ENCODE measurements at regions not wholly inside any gene's neighbourhood (a gene's known extent, or its start where the extent isn't known, plus 50 kb on each side); places are given as distances from the start of the nearest gene placed in this dataset.

GRCh38 chr12:94748726-94749421, 98.5 kb upstream of the TMCC3 start:
- no peak overlapping the region for H3K4me3 ChIP-seq (ENCODE audit: low read depth, low read length)
- DNase-seq (ENCODE audit: low read depth) = no peak
- in situ Hi-C loops (cut with HindIII; ENCODE audit: low sequenced_read_pairs) = no loop called here
- no peak for TF ChIP-seq CTCF (IDR thresholded peaks at IDR 0.05; ENCODE audit: low read depth, low read length, missing control alignments)

GRCh38 chr12:94745562-94745961, 95.2 kb upstream of the TMCC3 start:
- in situ Hi-C loops (cut with HindIII; ENCODE audit: low sequenced_read_pairs) = no loop called here
- no peak for DNase-seq (ENCODE audit: low read depth)
- no peak overlapping the region for H3K4me3 ChIP-seq (ENCODE audit: low read depth, low read length)
- TF ChIP-seq CTCF (IDR thresholded peaks at IDR 0.05; ENCODE audit: low read depth, low read length, missing control alignments) = no peak

GRCh38 chr12:94743174-94743573, 92.8 kb upstream of the TMCC3 start:
- TF ChIP-seq CTCF (IDR thresholded peaks at IDR 0.05; ENCODE audit: low read depth, low read length, missing control alignments) = no peak
- no peak for DNase-seq (ENCODE audit: low read depth)
- in situ Hi-C loops (cut with HindIII; ENCODE audit: low sequenced_read_pairs) = no loop called here
- H3K4me3 ChIP-seq (ENCODE audit: low read depth, low read length) = no peak overlapping the region

- in situ Hi-C loops (cut with HindIII; ENCODE audit: low sequenced_read_pairs) = no loop called here
- no peak for TF ChIP-seq CTCF (IDR thresholded peaks at IDR 0.05; ENCODE audit: low read depth, low read length, missing control alignments)
- no peak for DNase-seq (ENCODE audit: low read depth)
- no peak overlapping the region for H3K4me3 ChIP-seq (ENCODE audit: low read depth, low read length)
Measured at GRCh38 chr12:94740601-94741362, 90.4 kb upstream of the TMCC3 start.

- no peak overlapping the region for H3K4me3 ChIP-seq (ENCODE audit: low read depth, low read length)
- DNase-seq (ENCODE audit: low read depth) = no peak
- TF ChIP-seq CTCF (IDR thresholded peaks at IDR 0.05; ENCODE audit: low read depth, low read length, missing control alignments) = no peak
- in situ Hi-C loops (cut with HindIII; ENCODE audit: low sequenced_read_pairs) = no loop called here
Measured at GRCh38 chr12:94736820-94737219, 86.5 kb upstream of the TMCC3 start.

- H3K4me3 ChIP-seq (ENCODE audit: low read depth, low read length) = no peak overlapping the region
- in situ Hi-C loops (cut with HindIII; ENCODE audit: low sequenced_read_pairs) = no loop called here
- DNase-seq (ENCODE audit: low read depth) = no peak
- no peak for TF ChIP-seq CTCF (IDR thresholded peaks at IDR 0.05; ENCODE audit: low read depth, low read length, missing control alignments)
Measured at GRCh38 chr12:94736004-94736403, 85.6 kb upstream of the TMCC3 start.

Data from astrocyte of the cerebellum (primary cell).